Upper lobe of left lung (tissue), 4 donors: ENCODE measurements at regions not wholly inside any gene's neighbourhood (a gene's known extent, or its start where the extent isn't known, plus 50 kb on each side); places are given as distances from the start of the nearest gene placed in this dataset.

ENCODE experiments used
- POLR2A ChIP-seq, 4 donors: fragments of 450-650 bp; IDR thresholded peaks; one replicate each; pipeline ENCODE4 v1.5.1; 2016 to 2017; ENCODE audit warnings: antibody characterized with exemption in 4 of 4, mild to moderate bottlenecking in 2 of 4
- TF ChIP-seq, protein P1 (sequence below), 6 experiments: fragments of 450-650 bp in 4 of 6; fragments of 200-600 bp in 2 of 6; sonication (generic) in 2 of 6; IDR thresholded peaks; one replicate each; pipeline ENCODE4 v1.5.1; 2016 to 2019; ENCODE audit warnings: antibody characterized with exemption in 6 of 6

DNA sequence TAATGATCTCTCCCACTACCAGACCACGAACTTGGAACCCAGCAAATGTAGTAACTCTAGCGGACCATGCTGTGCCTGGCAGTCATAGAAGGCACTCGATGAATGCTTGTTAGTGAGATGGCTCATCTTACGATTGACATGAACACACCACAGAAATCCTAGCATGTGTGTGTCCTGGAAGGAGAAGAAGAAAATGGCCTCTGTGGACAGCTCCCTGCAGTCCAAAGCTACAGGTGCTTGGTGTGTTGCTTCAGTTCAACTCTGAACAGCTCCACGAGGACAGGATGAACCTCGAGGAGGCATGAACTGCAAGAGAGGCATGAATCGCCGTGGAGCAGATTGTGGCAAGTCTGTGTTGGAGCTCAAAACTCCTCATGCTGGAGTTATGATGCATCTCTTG lies 93.5 kb downstream of the KLF6 start:
- TF ChIP-seq POLR2A (IDR thresholded peaks at IDR 0.05): no peak
- TF ChIP-seq, protein P1, sequence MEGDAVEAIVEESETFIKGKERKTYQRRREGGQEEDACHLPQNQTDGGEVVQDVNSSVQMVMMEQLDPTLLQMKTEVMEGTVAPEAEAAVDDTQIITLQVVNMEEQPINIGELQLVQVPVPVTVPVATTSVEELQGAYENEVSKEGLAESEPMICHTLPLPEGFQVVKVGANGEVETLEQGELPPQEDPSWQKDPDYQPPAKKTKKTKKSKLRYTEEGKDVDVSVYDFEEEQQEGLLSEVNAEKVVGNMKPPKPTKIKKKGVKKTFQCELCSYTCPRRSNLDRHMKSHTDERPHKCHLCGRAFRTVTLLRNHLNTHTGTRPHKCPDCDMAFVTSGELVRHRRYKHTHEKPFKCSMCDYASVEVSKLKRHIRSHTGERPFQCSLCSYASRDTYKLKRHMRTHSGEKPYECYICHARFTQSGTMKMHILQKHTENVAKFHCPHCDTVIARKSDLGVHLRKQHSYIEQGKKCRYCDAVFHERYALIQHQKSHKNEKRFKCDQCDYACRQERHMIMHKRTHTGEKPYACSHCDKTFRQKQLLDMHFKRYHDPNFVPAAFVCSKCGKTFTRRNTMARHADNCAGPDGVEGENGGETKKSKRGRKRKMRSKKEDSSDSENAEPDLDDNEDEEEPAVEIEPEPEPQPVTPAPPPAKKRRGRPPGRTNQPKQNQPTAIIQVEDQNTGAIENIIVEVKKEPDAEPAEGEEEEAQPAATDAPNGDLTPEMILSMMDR (IDR thresholded peaks at IDR 0.05): no peak
